ENCODE measurements at regions not wholly inside any gene's neighbourhood (a gene's known extent, or its start where the extent isn't known, plus 50 kb on each side); places are given as distances from the start of the nearest gene placed in this dataset.

DNA sequence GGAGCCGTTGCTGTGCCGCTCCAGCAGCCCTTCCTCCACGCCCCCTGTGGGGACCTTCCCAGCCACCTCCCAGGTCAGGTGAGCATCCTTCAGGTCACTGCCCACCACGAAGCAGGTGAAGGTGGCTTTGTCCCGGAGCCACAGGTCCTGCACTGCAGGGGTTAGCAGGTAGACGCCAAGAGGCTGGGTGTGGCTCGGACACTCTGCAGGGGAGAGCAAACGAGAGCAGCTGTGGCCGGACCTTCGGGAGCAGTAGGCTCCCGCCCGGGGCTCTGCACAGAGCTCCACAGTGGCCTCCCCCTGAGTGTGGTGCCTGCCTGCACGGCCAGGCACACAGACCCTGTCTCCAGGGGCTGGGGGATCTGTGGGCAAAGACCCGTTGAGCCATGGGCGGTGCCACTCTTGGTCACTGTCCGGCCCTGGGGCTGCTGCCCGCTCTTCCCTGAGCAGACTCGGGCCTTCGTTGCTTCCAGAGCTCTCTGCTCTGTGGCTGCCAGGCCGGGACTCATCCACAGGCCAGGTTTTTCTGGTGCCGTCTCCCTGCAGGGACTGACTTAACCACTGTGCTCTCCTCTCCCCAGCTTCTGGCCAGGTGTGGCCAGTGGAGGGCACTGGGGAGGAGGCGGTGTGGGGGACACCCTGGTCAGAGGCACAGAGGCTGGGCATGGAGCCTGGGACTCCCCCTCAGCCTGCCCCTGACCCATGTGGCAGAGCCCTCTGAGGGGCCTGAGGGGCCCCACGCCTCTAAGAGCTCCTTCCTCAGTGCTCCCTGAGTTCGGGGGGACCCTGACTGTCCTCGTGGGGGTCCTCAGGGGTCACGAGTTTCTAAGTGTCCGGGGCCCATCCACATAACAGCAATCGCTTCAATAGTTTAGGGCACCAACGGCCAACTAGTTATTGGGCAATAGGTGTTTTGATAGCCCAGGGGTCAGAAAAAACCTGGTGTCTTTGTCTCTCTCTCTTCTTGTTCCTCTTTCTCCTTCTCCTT lies 314.9 kb downstream of the TMEM121 start:
- H3K36me3 ChIP-seq (ENCODE audit: control insufficient read depth, insufficient read depth, low read length), result no peaks in the 10 kb centered on the region
- no peaks in the 10 kb centered on the region for H3K27me3 ChIP-seq (ENCODE audit: control insufficient read depth, insufficient read depth, low read length)
- H3K4me3 ChIP-seq (ENCODE audit: low read depth, low read length), result no peak overlapping the region
- no peak for DNase-seq (ENCODE audit: low read depth)
- TF ChIP-seq, protein P1, sequence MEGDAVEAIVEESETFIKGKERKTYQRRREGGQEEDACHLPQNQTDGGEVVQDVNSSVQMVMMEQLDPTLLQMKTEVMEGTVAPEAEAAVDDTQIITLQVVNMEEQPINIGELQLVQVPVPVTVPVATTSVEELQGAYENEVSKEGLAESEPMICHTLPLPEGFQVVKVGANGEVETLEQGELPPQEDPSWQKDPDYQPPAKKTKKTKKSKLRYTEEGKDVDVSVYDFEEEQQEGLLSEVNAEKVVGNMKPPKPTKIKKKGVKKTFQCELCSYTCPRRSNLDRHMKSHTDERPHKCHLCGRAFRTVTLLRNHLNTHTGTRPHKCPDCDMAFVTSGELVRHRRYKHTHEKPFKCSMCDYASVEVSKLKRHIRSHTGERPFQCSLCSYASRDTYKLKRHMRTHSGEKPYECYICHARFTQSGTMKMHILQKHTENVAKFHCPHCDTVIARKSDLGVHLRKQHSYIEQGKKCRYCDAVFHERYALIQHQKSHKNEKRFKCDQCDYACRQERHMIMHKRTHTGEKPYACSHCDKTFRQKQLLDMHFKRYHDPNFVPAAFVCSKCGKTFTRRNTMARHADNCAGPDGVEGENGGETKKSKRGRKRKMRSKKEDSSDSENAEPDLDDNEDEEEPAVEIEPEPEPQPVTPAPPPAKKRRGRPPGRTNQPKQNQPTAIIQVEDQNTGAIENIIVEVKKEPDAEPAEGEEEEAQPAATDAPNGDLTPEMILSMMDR (IDR thresholded peaks at IDR 0.05; ENCODE audit: insufficient read depth, low read length, poor library complexity, severe bottlenecking), result no peak

DNA sequence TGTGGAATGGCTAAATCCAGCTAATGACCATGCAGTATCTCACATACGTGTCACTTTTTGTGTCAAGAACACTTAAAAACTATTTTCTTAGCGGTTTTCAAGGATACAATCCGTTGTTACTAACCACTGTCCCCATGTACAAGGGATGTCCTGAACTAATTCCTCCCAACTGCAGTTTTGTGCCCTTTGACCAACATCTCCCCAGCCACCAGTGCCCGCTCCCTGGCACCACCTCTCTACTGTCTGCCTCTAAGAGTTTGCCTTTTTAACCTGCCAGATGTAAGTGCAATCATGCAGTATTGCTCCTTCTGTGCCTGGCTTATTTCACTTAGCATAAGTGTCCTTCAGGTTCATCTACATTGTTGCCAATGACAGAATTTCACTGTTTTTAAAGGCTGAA lies 315.7 kb downstream of the TMEM121 start:
- no peaks in the 10 kb centered on the region for H3K27me3 ChIP-seq (ENCODE audit: control insufficient read depth, insufficient read depth, low read length)
- no peaks in the 10 kb centered on the region for H3K36me3 ChIP-seq (ENCODE audit: control insufficient read depth, insufficient read depth, low read length)
- no peak for DNase-seq (ENCODE audit: low read depth)
- TF ChIP-seq, protein P1 (IDR thresholded peaks at IDR 0.05; ENCODE audit: insufficient read depth, low read length, poor library complexity, severe bottlenecking), result no peak
- no peak overlapping the region for H3K4me3 ChIP-seq (ENCODE audit: low read depth, low read length)

DNA sequence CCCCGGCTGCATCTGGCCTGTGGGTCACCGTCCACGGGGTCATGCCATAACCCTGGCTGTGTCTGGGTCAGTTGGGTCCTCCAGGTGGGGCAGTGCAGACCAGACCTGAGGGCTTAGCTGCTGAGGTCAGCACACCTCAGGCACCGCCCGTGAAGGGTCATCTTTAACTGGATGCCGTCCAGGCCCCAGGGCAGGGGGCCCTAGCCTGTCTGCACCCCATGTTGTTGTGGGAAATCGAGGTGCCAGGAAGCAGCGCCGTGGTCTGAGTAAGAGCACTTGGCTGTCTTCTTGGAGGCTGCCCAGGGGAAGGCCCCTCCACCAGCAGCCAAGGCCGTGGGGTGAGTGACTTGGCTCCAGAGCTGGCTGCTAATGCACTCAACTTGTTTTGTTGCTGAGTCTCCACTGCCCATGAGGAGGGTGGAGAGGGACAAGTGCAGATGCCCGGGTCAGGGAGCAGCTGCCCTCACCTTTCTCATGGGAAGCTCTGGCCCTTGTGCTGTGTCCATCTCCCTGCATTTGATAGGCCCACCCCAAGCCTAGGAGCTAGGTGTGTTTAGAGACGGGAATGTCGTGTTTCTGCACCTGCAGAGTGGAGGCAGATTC lies 317.2 kb downstream of the TMEM121 start:
- TF ChIP-seq, protein P1 (IDR thresholded peaks at IDR 0.05; ENCODE audit: insufficient read depth, low read length, poor library complexity, severe bottlenecking), result no peak
- DNase-seq (ENCODE audit: low read depth), result no peak
- H3K27me3 ChIP-seq (ENCODE audit: control insufficient read depth, insufficient read depth, low read length), result no peaks in the 10 kb centered on the region
- no peaks in the 10 kb centered on the region for H3K36me3 ChIP-seq (ENCODE audit: control insufficient read depth, insufficient read depth, low read length)
- no peak overlapping the region for H3K4me3 ChIP-seq (ENCODE audit: low read depth, low read length)

DNA sequence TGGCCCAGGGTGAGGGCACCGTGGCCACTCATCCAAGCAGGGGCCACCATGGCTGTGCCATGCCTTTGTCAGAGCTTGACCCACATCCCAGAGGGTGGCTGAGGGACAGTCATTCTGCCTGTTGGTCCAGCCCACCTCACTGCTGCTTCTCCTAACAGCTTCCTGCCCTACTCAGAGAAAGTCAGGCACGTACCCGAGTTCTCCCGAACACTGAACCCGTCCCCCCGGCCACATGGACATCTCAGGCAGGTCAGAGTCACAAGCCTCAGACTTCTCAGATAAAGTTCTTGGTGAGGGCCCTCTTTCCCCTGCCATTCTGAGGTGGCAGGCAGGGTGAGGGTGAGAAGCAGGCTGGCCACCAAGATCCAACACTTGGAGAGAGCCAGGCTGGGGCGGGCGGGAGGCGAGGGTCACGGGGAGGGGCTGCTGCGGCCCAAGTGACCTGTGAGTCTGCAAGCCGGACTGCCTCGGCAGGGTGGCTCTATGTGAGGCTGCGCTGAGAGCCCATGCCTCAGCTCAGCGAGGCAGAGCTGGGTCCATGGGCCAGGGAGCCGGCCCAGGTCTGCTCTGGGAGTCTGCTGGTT lies 317.8 kb downstream of the TMEM121 start:
- Histone ChIP-seq H3K36me3 (ENCODE audit: control insufficient read depth, insufficient read depth, low read length) (no peaks in the 10 kb centered on the region), H3K27me3 (ENCODE audit: control insufficient read depth, insufficient read depth, low read length) (no peaks in the 10 kb centered on the region), H3K4me3 (ENCODE audit: low read depth, low read length) (no peak overlapping the region)
- no peak for DNase-seq (ENCODE audit: low read depth)
- TF ChIP-seq, protein P1 (IDR thresholded peaks at IDR 0.05; ENCODE audit: insufficient read depth, low read length, poor library complexity, severe bottlenecking), result no peak

DNA sequence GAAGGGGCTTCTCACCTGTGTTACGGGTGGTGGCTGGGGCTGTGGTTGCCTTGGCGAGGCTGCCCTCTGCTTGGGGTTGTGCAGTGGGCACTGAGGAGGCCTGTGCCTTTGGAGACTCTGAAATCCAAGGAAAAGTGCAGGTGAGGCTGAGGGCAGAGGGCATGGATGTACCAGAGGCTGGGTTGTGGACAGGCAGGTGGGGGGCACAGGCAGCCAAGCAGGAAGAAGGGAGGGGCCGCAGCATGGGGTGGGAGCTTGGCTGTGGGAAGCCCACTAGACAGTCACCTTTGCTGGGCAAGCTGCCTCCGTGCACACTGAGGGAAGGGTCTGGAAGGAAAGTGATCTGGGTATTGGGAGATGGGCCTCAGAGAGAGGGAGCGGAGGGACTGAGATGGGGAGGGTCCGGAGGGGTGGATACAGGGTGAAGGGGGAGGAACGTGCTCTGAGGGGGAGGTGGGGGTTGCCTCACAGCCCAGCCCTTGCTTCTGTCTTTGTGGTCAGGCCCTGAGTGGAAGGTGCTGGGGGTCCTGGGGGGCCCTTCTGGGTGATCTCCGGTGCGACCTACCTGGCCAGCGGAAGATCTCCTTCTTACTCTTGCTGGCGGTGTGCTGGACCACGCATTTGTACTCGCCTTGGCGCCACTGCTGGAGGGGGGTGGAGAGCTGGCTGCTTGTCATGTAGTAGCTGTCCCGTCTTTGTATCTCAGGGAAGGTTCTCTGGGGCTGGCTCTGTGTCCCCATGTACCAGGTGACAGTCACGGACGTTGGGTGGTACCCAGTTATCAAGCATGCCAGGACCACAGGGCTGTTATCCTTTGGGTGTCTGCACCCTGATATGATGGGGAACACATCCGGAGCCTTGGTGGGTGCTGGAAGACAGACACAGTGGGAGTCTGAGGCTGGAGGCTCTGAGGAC lies 318.7 kb downstream of the TMEM121 start:
- TF ChIP-seq, protein P1 (IDR thresholded peaks at IDR 0.05; ENCODE audit: insufficient read depth, low read length, poor library complexity, severe bottlenecking), result no peak
- no peak overlapping the region for H3K4me3 ChIP-seq (ENCODE audit: low read depth, low read length)
- H3K36me3 ChIP-seq (ENCODE audit: control insufficient read depth, insufficient read depth, low read length), result no peaks in the 10 kb centered on the region
- DNase-seq (ENCODE audit: low read depth), result no peak
- no peaks in the 10 kb centered on the region for H3K27me3 ChIP-seq (ENCODE audit: control insufficient read depth, insufficient read depth, low read length)
